ENCODE measurements at regions not wholly inside any gene's neighbourhood (a gene's known extent, or its start where the extent isn't known, plus 50 kb on each side); places are given as distances from the start of the nearest gene placed in this dataset.

DNA sequence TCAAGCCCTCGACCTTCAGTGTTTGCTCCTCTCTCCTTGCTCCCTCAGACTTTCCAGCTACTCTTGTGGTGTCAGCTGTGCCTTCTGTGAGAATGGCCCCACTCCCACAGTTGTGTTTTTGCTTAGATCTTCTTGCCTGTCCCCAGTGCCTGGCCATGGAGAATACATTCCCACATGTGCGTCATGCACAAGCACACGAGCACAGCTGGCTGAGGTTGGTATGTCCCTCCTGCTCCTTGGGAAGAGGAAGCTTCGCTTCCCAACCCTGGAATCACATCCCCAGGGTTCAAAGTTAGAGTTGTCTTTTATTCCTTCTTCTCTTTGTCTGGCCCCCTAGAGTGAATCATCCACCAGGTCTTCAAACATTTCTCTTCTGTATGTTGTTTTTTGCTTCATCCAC, 518.6 kb downstream of the CCDC171 start:
- no peaks in the 10 kb centered on the region for H3K4me1 ChIP-seq (ENCODE audit: insufficient read depth, low read length, severe bottlenecking)
- H3K4me2 ChIP-seq (ENCODE audit: low read length): no peak overlapping the region
- H3K36me3 ChIP-seq (ENCODE audit: insufficient read depth, low read length): no peaks in the 10 kb centered on the region
- no peaks in the 10 kb centered on the region for H3K9me3 ChIP-seq (ENCODE audit: low read length)
- no peak for TF ChIP-seq EZH2 (IDR thresholded peaks at IDR 0.05; ENCODE audit: borderline replicate concordance, low read length)
- TF ChIP-seq, protein P1, sequence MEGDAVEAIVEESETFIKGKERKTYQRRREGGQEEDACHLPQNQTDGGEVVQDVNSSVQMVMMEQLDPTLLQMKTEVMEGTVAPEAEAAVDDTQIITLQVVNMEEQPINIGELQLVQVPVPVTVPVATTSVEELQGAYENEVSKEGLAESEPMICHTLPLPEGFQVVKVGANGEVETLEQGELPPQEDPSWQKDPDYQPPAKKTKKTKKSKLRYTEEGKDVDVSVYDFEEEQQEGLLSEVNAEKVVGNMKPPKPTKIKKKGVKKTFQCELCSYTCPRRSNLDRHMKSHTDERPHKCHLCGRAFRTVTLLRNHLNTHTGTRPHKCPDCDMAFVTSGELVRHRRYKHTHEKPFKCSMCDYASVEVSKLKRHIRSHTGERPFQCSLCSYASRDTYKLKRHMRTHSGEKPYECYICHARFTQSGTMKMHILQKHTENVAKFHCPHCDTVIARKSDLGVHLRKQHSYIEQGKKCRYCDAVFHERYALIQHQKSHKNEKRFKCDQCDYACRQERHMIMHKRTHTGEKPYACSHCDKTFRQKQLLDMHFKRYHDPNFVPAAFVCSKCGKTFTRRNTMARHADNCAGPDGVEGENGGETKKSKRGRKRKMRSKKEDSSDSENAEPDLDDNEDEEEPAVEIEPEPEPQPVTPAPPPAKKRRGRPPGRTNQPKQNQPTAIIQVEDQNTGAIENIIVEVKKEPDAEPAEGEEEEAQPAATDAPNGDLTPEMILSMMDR (IDR thresholded peaks at IDR 0.05; ENCODE audit: low read length): no peak
- no peak overlapping the region for H3K4me3 ChIP-seq (ENCODE audit: low read depth, low read length, poor library complexity, severe bottlenecking)
- no peaks in the 10 kb centered on the region for H3F3A ChIP-seq (ENCODE audit: insufficient read depth, low read length)
- H3K27ac ChIP-seq (ENCODE audit: low read depth, low read length, poor library complexity, severe bottlenecking): no peak overlapping the region
- no peak overlapping the region for H2AFZ ChIP-seq (ENCODE audit: low read length)
- no peaks in the 10 kb centered on the region for H4K20me1 ChIP-seq (ENCODE audit: insufficient read depth, low read length)
- H3K9me2 ChIP-seq (ENCODE audit: low read depth, low read length): no peaks in the 10 kb centered on the region
- H3K27me3 ChIP-seq (ENCODE audit: insufficient read depth, low read length): no peaks in the 10 kb centered on the region
- H3K79me2 ChIP-seq (ENCODE audit: insufficient read depth, low read length): no peaks in the 10 kb centered on the region
- no peak overlapping the region for H3K9ac ChIP-seq (ENCODE audit: low read length)

DNA sequence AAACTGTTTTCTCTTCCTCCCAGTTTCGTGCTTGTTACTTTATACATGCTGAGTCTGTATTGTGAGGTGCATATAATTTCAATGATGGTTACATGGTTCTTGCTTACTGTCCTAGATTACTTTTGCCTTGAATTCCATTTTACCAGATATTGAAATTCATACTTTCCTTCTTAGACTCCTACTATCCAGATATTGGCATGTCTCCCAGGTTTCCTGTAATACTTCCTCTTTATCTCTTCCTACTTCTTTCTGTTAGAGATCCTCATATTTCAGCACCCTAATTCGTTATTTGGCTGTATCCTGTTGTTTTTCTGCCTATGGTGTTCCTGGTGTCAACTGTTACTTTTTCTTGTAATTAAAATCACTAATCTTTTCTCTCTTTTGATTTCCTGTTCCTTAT, 522.1 kb downstream of the CCDC171 start:
- Histone ChIP-seq H3K27ac (ENCODE audit: low read depth, low read length, poor library complexity, severe bottlenecking) (no peak overlapping the region), H3K4me3 (ENCODE audit: low read depth, low read length, poor library complexity, severe bottlenecking) (no peak overlapping the region), H3K9me3 (ENCODE audit: low read length) (no peaks in the 10 kb centered on the region), H4K20me1 (ENCODE audit: insufficient read depth, low read length) (no peaks in the 10 kb centered on the region), H3K36me3 (ENCODE audit: insufficient read depth, low read length) (no peaks in the 10 kb centered on the region), H3F3A (ENCODE audit: insufficient read depth, low read length) (no peaks in the 10 kb centered on the region), H2AFZ (ENCODE audit: low read length) (no peak overlapping the region), H3K27me3 (ENCODE audit: insufficient read depth, low read length) (no peaks in the 10 kb centered on the region), H3K9me2 (ENCODE audit: low read depth, low read length) (no peaks in the 10 kb centered on the region), H3K4me1 (ENCODE audit: insufficient read depth, low read length, severe bottlenecking) (no peaks in the 10 kb centered on the region), H3K79me2 (ENCODE audit: insufficient read depth, low read length) (no peaks in the 10 kb centered on the region), H3K4me2 (ENCODE audit: low read length) (no peak overlapping the region), H3K9ac (ENCODE audit: low read length) (no peak overlapping the region)
- TF ChIP-seq EZH2 (IDR thresholded peaks at IDR 0.05; ENCODE audit: borderline replicate concordance, low read length): no peak
- TF ChIP-seq, protein P1 (IDR thresholded peaks at IDR 0.05; ENCODE audit: low read length): no peak

DNA sequence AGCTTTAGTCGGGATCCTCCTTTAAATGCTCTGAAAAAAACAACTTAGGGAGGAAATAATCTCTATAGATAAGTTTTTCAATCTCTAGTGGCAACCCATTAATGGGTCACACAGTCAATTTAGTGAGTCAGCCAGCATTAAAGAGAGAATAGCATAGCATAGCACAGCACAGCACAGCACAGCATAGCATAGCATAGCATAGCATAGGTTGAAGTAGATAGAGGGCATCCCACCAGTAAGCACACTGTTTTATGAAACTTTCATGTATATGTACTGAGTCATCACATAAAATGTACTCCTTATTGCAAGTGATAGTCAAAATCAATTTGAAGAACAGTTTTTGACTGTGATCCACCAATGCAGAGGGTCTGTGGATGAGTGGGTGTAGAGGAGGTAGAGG, 522.9 kb downstream of the CCDC171 start:
- H2AFZ ChIP-seq (ENCODE audit: low read length): no peak overlapping the region
- no peaks in the 10 kb centered on the region for H3K27me3 ChIP-seq (ENCODE audit: insufficient read depth, low read length)
- TF ChIP-seq, protein P1 (IDR thresholded peaks at IDR 0.05; ENCODE audit: low read length): no peak
- no peak for TF ChIP-seq EZH2 (IDR thresholded peaks at IDR 0.05; ENCODE audit: borderline replicate concordance, low read length)
- H4K20me1 ChIP-seq (ENCODE audit: insufficient read depth, low read length): no peaks in the 10 kb centered on the region
- no peaks in the 10 kb centered on the region for H3K36me3 ChIP-seq (ENCODE audit: insufficient read depth, low read length)
- H3K4me3 ChIP-seq (ENCODE audit: low read depth, low read length, poor library complexity, severe bottlenecking): no peak overlapping the region
- no peaks in the 10 kb centered on the region for H3K9me2 ChIP-seq (ENCODE audit: low read depth, low read length)
- H3K9me3 ChIP-seq (ENCODE audit: low read length): no peaks in the 10 kb centered on the region
- H3K79me2 ChIP-seq (ENCODE audit: insufficient read depth, low read length): no peaks in the 10 kb centered on the region
- no peaks in the 10 kb centered on the region for H3K4me1 ChIP-seq (ENCODE audit: insufficient read depth, low read length, severe bottlenecking)
- no peak overlapping the region for H3K9ac ChIP-seq (ENCODE audit: low read length)
- no peak overlapping the region for H3K4me2 ChIP-seq (ENCODE audit: low read length)
- H3K27ac ChIP-seq (ENCODE audit: low read depth, low read length, poor library complexity, severe bottlenecking): no peak overlapping the region
- H3F3A ChIP-seq (ENCODE audit: insufficient read depth, low read length): no peaks in the 10 kb centered on the region

Measured in OCI-LY1 (cell line).